Stimulated activated CD8-positive, alpha-beta memory T cell treated with anti-CD3 and anti-CD28 coated beads, Interleukin-7, amount 100 ng/mL, for 4 hours (primary cell): ENCODE measurements at regions not wholly inside any gene's neighbourhood (a gene's known extent, or its start where the extent isn't known, plus 50 kb on each side); places are given as distances from the start of the nearest gene placed in this dataset.

Experiments
- DNase-seq, 2 donors: peaks; one replicate each; pipeline ENCODE4 v3.0.0-alpha.2; 2020; ENCODE audit warnings: low read depth in 2 of 2

- no peak for DNase-seq
These were observed 125.4 kb upstream of the BOD1 start for GRCh38 chr5:173741729-173742431.

GRCh38 chr5:173742432-173742816, 126.0 kb upstream of the BOD1 start:
- no peak for DNase-seq

DNA sequence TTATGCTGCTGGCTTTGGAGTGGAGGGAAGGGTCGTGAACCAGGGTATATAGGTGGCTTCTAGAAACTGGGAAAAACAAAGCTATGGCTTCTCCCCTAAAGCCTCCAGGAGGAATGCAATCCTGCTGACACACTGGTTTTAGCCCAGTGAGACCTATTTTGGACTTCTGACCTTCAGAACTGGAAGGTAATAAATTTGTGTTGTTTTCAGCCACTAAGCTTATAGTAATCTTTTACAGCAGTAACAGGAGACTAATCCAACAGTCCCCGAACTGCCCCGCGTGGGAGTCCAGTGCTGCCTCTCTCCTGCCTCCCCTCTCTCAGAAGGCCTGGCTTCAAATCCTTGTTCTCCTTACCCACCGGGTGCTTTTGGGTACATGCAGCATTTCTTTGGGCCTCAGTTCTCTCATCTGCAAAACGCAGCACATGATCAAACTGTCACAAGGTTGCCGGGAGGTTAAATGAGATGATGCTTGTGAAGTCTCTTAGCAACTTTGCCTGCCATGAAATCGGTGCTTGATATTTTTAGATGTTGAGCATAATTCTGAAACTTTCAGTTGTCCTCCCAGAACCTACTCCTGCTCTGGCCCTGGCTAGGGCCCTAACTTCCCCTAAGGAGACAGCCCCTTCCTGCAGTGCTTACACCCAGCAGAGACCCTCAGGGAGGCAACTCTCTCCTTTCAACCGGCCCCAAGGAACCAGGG, 127.3 kb upstream of the BOD1 start:
- no peak for DNase-seq

GRCh38 chr5:173744551-173744950, 128.1 kb upstream of the BOD1 start:
- DNase-seq = no peak

DNA sequence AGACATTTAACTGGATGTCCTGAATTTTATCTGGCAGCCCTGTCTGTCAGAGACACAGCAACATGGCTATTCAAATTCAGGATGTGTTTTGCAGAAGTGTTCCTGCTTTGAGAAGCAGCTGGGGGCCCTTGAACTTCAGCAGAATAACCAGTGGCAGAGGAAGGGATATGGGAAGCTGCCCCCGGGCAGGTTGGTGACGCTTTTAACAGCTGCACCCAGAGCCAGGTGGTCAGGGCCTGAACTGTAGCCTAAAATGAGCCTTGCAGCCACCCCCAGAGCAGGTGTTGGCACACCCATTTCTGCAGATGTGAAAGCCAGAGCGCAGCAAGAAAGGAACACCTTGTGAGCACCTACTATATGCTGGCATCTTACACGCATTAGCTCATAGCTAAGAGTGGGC, 128.7 kb upstream of the BOD1 start:
- DNase-seq = no peak

- DNase-seq = no peak
These were observed 129.1 kb upstream of the BOD1 start for GRCh38 chr5:173745557-173745956.

DNA sequence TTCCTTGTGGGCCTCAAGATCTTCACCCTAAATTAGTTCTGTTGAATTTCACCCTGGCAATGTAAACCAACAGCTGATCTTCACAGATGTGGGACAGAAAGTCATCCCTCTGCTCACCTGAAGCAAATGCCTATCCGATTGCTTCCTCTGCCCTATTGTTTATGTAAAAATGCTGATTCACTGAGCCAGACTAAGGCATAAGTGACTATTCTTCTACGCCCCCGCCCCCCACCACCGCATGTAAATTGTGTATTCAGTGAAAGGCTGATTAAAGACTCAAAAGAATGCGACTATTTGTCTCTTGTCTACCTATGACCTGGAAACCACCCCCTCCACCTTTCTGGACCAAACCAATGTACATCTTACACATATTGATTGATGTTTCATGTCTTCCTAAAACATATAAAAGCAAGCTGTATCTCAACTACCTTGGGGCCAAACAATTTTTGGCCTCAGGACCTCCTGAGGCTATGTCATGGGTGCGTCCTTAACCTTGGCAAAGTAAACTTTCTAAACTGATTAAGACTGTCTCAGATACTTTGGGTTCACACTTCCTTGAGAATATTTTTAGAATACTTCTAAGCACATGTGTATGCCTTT, 129.7 kb upstream of the BOD1 start:
- no peak for DNase-seq

GRCh38 chr5:173747876-173748275, 131.4 kb upstream of the BOD1 start:
- DNase-seq = no peak

GRCh38 chr5:173750538-173751265, 134.3 kb upstream of the BOD1 start:
- DNase-seq = no peak

DNA sequence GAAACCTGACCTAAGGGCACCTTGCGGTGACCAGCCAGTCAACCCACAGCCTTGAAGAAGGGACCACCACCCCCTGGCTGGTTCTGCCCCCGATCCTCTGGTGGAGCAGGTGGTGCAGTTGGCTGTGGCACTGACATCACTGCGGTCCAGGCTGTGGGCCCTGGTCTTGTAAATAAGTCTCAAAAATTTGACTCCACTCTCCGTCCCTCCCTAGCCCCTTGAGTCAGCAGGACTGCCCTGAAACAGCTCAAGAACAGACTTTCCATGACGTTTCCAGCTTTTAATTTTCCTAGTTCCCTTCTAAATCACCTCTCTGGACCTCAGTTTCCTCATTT, 134.8 kb upstream of the BOD1 start:
- DNase-seq = no peak

- no peak for DNase-seq
These were observed 135.5 kb upstream of the CPEB4 start for GRCh38 chr5:173752653-173753052.

DNA sequence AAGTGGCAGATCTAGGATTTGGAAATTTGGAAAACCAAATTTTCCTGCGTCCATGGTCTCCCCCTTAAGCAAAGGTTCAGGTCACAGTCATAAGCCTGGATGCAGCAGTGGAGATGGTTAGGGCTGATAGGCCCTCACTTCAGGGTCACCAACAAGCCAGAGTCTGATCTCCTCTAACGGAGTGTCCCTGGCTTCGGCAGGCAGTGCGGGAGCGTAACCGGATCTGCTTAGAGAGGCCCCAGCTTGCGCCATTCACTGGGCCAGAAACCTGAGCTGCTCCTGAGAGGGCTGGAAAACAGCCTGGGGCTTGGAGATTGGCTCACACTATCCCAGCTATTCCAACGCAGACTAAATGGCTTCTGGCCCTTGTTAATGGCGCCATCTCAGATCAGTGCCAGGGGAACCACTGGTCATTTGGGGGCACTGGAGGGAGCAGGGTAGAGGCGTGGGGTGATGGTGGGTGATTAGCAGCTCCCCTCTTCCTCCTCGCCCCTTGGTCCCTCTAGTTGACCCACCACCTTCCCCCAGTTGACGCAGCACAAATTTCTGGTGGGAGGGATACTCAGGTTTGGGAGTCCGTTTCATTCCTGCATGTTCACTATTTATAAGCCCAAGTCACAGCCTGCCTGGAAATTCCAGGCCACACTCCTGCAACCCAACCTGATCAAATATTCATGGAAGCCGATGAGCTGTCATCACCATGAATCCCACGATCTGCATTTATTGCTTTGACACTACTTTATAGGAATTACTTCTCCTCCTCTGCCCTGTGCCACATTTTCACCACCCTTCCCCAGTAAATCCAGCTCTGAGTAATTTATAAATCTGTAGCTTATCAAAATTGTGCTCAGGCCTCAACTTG, 134.6 kb upstream of the CPEB4 start:
- no peak for DNase-seq

- no peak for DNase-seq
These were observed 132.8 kb upstream of the CPEB4 start for GRCh38 chr5:173755319-173755718.

DNA sequence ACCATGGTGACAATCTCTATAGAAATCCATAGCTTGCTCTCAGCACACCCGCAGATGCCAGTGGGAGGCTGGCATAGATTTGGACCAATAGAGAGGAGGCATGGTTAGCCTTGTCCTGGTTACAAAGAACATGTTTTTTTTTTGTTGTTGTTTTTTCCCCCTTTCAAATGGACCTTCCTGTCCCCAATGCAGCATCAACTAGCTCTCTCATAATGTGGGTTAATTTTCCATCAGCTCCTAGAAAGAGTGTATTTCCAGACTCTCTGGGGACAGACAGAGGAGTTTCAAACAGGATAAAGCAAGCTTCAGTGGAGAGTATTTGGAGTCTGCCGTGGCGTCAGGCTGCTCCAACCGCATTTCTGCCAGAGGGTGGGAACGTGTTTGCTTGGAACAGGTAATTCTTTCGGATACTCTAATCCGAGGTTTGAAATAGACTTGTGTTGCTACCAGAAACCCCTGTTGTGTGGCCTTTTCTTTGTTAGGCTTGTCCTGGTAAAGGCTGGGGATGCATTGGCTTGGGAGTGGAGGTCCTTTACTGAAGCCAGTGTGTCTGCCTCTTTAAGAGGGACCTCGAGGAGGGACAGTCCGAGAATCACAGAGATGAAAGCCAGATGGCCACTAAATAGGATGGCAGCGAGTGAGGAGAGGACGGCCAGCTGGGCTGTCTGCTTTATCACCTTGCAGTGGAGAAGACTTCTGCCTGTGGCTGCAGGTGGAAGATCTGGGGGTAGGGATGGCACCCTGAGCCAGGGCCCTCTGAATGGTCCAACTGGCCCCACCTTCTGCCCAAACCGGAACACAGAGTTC, 130.5 kb upstream of the CPEB4 start:
- DNase-seq = no peak

DNA sequence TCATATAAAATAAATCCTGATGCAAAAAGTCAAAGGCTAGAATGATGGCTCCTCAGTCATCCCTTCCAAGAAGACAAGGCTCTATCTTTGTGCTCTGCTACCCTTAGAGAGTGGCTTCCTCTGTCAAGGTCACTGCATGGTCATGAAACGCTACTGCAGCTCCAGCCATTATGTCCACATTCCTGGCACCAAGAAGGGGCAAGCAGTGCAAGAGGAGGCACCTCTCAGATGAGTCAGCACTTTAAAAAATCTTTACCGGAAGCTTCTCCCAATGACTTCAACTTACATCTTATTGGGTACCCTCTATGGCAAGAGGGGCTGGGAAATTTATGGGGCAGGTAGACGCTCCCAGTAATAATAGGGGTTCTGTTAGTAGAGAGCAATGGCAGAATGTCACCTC, 129.5 kb upstream of the CPEB4 start:
- DNase-seq = no peak

DNA sequence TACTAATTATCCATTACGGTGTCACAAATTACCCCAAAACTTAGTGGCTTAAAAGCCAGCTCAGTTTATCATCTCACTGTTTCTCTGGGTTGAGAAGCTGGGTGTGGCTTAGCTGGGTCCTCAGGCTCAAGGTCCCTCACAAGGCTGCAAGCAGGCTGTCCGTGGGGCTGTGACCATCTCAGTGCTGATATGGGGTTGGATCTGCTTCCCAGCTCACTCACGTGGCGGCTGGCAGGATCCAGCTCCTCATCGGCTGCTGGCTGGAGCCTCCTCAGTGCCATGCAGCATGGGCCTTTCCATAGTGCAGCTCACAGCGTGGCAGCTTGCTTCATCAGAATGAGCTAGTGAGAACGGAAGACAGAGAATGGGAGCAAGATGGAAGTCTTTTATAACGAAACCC, 128.5 kb upstream of the CPEB4 start:
- no peak for DNase-seq

GRCh38 chr5:173760461-173761177, 127.5 kb upstream of the CPEB4 start:
- DNase-seq = no peak

DNA sequence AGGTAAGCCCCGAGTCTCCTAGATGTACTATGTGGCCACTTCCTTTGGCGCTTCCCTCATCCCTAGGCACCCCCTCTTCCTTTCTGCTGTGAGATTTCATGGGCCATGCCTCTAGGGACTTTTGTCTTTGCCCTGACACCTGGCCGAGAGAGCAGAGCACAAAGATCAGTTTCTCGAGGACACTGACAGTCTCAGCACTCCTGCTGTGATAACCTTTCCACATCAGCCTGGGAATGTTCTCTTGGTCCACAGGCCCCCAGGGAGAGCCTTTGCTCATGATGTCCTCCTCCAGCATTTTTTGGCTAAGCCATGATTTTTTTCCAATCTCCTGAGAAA, 127.0 kb upstream of the CPEB4 start:
- no peak for DNase-seq

DNA sequence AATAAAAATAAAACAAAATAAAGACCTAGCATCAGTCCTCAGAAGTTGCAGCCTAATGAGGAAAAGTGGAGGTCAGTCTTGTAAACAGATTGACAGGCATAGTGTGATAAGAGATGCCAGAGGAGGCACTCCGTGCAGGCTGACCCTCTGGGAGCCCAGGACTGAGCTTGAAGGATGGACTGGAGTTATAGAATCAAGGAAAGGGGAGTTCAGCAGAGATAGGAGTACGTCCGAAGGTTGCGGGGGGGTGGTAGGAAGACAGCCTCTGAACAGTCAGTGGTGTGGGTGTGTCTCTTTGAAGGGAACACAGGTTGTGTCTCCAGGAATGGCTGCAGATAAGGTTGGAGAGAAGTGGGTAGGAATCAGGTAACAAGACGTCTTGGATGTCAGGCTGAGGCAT, 126.1 kb upstream of the CPEB4 start:
- no peak for DNase-seq

DNA sequence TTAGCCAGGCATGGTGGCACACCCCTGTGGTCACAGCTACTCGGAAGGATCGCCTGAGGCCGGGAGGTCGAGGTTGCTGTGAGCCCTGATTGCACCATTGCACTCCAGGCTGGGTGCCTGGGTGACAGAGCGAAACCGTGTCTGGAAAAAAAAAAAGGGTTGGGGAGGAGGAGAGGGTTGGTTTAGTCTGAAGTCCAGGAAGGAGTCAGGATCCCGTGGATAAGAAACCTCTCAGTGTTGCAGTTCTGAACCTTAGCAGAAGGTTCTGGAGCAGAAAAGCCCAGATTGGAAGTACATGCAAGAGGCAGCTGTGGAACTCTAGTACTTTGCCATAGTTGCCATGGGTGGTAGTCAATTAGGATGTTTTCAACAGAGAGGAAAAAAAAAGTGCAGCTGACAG, 125.2 kb upstream of the CPEB4 start:
- DNase-seq = no peak
